Stimulated activated CD8-positive, alpha-beta memory T cell treated with anti-CD3 and anti-CD28 coated beads, Interleukin-4, amount 100 ng/mL, for 1 hour (primary cell): ENCODE measurements at regions not wholly inside any gene's neighbourhood (a gene's known extent, or its start where the extent isn't known, plus 50 kb on each side); places are given as distances from the start of the nearest gene placed in this dataset.
"Not testable (repeated sequence)": the region's sequence is repeated elsewhere in the genome, so short reads cannot be mapped to it uniquely, and the experiment has no call there.

Experiments used
- DNase-seq, 2 donors: peaks; one replicate each; pipeline ENCODE4 v3.0.0-alpha.2; 2020; ENCODE audit warnings: low read depth in 2 of 2, low spot score in 1 of 2

DNA sequence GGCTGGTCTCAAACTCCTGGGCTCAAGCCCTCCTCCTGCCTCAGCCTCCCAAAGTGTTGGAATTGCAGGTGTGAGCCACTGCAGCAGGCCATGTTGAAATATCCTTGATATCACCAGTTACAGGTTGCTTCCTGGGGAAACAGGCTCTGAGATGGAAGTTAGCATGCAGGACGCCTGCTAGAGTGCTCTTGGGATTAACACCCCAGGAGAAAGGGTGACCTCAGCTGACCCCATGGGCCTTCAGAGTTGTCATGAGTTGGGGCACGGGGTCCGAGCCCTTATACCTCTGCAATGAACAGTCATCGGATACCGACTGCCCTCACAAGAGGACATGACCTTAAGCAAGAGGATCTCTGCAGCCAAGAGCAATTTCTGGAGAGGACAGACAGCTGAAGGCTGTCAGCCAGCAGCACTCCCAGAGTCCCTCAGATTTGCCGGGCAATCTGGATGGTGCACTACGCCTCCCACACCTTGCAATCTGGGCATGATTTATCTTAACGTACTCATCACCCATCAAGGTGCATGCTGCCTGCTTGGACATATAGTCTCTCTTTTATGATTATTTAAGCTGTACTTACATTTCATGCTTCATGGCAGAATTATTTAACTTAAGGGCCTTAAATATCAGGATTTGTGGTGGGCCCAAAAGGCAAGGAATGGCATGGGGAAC lies 134.6 kb downstream of the ADSS2 start:
- no peak for DNase-seq

DNA sequence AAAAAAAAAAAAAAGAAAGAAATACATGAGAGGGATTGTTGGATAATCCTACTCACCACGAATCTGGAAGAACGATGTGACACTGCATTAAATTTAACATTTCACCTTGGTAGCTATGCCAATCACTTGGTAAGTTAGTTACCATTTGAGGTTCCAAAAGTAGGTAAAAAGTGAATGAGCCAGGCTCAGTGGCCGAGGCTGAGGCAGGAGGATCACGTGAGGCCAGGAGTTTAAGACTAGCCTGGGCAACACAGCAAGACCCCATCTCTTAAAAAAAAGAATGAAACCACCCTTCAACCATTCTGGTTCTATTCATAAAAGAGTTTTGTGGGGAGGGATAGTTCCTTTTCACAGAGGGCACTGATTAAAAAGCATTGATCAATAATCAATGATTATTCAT lies 133.6 kb downstream of the ADSS2 start:
- no peak for DNase-seq

DNA sequence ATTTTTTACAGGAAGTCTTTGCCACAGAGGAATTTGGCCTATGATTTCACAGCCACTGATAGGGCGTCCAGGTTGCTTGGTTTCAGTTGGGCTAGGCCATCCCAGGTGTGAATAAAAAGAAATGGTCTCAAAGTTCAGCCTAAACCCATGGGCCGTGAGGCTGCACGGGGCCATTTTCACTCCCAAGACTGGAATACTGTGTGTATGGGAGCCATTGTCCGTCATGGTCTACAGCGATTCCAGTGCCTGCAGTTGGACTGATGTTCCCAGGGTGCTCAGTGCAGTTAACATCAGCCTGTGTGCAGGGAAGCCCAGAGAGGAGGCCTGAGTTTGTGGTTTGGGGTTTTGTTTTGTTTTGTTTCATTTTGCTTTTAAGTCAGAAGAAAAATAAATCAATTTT lies 133.2 kb downstream of the ADSS2 start:
- no peak for DNase-seq

DNA sequence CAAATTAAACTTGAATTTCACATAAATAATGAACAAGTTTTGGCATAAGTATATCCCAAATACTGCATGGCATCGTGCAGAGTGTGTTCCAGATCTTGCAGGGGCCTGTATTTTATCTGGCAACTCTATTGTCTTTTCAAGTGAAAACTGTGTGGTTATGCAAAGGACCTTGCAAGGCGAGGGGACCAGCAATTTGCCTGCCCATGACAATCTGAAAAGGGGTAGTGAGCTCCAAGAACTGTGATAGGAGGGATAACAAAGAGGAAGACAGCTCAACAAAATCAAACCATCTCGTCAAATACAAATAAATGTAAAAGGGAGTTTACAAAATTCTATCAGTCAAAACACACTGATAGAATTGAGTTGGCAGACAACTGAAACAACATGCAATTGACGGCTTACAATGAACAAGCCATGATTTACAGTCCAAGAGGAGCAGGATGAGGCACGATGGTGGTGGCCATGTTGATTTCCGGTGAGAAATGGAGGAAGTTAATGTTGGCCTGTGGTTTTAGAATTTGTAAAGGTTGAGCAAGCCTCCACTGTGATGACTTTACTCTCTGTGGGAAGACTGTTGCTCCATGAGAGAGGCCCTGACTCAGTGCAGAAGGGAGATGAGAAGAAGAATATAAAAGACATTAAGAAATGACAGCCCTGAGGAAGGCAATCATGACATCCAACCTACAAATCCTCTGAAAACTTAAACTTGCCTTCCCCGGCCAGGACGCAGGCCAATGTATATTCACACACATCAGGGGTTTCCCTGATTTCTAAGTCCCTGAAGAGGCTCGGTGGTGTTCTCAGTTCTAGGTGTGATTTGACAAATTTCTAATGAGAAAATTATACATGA lies 132.2 kb downstream of the ADSS2 start:
- no peak for DNase-seq

DNA sequence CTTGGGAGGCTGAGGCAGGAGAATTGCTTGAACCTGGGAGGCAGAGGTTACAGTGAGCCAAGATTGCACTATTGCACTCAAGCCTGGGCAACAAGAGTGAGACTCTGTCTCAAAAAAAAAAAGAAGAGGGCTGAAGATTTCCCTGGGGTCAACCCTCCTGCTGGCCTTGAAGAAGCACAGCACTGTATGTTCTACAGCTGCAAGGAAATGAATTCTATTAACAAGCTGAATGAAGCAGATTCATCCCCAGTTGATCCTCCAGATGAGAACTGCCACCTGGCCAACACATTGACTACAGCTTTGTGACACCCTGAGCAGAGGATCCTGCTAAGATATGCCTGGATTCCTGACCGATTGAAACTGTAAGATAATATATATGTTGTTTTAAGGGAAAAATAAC lies 129.5 kb downstream of the ADSS2 start:
- DNase-seq, result no peak

DNA sequence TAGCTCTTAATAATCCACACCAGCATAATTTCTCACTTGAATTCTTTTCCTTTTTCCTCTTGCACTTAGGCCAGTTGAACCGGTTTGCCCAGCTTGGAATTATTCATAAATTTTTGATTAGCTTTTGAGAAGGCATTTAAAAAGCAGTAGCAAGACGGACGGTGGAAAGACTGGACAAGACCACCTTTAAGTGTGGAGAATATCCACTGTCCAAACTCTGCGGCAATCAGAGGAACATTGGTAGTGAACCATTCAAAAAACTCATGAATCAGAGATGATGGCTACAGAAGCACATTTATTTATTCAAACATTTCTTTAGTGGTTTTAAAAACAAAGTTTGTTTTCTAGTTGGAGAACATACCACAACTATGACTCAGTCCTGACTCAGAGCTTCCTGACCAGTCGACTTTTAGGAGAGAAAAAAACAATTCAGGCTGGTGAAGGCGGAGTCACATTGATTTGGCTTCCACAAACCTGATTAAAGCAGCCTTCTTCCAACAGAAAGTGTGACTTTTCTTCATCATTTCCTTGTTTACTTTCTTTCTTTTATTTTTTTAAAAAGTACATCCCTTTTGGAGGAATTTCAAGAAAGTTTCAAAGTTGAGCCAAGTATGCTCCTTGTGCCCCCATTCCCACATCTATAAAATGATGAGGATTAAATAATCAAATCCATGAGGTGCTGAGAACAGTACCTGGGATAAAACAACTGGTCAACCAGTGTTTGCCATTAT lies 128.8 kb downstream of the ADSS2 start:
- no peak for DNase-seq

DNA sequence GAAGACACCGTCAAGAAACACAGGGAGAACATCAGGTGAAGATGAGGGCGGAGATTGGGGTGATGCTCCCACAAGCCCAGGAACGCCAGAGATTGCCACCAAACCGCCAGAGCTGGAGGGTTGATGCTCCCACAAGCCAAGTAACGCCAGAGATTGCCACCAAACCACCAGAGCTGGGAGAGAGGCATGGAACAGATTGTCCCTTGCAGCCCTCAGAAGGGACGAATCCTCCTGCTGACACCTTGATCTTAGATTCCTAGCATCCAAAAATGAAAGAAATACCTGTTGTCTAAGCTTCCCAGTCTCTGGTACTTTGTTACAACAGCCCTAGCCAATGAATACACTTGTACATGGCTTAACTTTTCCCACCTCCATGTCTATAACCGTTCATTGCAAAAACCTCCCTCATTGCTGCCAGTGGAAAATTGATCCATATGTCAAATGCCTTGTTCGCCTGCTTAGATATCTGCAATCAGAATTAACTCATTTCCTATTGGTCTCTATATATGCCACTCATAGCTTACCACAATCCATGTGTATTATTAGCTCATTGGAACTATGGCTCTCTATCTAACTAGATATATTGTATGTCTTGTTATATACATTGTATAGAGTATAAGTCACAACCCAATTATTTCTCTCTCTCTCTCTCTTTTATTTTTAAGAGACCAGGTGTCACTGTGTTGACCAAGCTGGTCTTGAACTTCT lies 127.4 kb downstream of the ADSS2 start:
- DNase-seq, result no peak

DNA sequence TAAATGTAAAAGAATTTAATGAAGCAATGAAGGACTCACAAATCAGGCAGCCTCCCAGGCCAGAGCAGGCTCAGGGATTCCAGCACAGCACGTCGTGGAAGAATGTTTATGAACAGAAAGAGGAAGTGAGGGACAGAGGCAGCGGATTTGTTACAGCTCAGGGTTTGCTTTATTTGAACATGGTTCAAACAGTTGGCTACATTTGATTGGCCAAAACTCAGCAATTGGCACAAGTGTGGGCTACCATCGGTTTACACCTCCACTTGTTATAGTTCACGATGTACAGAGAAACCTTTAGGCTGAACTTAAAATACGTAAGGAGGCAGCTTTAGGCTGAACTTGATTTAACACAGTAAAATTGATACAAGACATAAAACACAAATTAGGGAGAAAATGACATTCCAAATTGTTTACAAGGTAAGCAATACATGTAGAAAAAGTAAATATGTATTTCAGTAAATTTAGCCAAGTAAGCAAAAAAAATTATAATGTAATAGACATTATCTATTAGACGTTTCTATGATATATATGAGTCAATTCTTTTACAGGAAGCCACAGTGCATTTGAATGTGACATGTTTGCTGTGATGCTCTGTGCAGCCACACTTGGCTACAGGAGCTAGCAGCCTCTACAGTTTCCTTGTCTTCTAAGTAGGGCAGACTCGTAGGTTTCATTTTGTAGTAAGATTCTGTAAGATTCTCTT lies 126.5 kb downstream of the ADSS2 start:
- DNase-seq, result no peak

DNA sequence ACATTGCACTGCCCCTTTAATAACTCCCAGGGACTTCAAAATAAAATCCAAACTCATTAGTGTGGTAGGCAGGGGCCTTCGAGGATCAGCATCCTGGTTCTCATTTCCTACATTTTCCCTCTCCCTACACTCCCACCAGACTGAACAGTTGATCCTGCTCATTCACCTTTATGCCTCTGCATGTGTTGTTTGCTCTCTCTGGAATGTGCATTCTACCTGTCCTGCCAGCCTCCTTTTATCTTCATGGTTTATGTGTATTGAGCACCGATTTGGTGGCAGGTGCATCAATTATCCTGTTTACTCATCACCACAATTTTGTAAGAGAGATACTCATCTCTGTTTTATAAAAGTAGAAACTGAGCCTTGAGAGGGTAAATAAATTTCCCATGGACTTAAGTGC lies 125.0 kb downstream of the ADSS2 start:
- no peak for DNase-seq

DNA sequence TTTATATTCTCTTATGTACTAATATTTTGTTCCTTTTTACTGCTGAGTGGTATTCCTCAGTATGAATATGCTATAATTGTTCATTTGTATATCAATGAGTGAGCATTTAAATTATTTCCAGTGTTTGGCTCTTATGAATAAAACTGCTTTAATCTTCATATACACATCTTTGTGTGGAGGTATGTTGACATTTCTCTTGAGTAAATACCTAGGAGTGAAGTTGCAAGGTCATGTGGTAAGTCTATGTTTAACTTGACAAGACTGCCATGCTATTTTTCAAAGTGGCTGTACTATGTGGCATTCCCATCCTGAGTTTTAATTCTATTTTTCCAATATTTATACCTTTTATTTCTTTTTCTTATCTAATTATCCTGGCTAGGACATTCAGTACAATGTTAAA lies 124.2 kb downstream of the ADSS2 start:
- no peak for DNase-seq

DNA sequence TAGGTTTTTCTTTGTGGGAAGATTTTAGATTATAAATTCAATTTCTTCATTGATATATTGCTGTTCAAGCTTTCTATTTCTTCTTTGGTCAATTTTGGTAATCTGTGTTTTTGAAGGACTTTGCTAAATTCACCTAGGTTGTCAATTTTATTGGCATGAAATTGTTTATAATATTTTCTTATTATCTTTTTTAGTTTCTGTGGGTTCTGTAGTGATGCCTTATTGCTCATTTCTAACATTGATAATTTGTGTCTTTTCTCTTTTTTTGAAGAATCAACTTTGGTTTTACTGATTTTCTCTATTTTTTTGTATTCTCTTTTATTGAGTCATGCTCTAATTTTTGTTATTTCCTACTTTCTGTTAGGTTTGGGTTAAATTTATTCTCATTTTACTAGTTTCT lies 123.2 kb downstream of the ADSS2 start:
- DNase-seq, result no peak

DNA sequence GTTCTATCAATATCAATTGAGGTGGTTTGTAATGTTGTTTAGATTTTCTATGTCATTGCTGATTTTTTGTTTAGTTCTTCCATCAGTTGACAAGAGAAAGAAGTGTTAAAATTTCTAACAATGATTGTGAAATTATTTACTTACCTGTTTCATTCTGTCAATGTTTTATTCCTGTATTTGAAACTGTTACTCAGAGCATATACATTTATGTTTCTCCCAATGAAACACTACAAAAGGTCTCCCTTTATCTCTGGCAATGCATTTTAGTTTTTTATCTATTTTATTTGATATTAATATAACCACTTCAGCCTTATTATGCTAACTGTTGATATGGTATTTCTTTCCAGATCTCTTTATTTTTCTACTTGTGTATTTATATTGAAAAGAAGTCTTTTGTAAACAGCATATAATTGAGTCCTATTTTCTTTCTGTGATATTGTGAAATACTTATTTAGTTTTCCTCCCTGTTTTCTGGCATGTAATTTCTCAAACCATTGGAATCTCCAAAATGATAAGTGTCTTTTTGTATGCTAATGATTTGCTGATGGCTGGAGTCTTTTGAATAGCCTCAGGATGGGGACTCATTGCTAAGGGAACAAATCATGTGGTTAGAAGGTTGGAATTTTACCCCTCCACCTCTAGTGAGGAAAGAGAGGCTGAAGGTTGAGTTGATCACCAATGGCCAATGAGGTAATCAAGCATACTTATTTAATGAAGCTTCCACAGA lies 122.0 kb downstream of the ADSS2 start:
- no peak for DNase-seq

DNA sequence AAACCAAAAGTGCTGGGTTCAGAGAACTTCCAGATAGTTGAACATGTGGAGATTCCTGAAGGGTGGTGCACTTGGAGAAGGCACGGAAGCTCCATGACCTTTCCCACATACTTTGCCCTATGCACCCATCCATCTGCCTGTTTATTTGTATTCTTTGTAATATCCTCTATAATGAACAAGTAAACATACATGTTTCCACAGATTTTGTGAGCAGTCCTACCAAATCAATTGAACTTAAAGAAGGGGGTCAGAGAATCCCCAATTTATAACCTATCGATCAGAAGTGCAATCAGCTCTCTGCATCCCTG lies 121.4 kb downstream of the ADSS2 start:
- no peak for DNase-seq

DNA sequence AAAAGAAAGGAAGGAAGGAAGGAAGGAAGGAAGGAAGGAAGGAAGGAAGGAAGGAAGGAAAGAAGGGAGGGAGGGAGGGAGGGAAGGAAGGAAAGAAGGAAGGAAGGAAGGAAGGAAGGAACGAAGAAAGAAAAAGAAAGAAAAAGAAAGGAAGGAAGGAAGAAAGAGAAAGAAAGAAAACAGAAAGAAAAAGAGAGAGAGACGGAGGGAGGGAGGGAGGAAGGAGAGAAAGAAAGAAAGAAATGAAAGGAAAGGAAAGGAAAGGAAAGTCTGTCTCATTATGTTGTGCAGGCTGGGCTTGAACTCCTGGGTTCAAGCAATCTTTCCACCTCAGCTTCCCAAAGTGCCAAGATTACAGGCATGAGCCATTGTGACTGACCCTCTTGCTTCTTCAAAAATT lies 118.9 kb downstream of the ADSS2 start:
- not testable (repeated sequence) for DNase-seq

DNA sequence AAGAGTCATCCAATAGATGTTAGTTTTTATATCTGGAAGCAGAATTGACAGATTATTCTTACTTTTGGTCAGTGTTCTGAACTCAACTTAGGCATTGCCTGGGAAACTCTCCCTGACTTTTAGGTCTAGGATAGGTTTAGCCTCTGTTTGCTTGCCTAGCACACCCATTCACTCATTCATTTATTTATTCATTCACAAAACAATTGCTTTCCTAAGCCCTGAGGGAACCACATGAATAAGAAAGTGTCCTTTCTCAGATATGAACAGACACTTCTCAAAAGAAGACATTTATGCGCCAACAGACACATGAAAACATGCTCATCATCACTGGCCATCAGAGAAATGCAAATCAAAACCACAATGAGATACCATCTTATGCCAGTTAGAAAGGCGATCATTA lies 117.4 kb downstream of the ADSS2 start:
- not testable (repeated sequence) for DNase-seq

DNA sequence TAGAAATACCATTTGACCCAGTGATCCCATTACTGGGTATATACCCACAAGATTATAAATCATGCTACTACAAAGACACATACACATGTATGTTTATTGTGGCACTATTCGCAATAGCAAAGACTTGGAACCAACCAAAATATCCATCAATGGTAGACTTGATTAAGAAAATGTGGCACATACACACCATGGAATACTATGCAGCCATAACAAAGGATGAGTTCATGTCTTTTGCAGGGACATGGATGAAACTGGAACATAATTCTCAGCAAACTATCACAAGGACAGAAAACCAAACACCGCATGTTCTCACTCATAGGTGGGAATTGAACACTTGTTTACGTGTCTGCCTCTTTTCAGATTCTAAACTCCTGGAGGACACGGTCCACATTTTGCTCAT lies 116.9 kb downstream of the ADSS2 start:
- DNase-seq, result not testable (repeated sequence)

DNA sequence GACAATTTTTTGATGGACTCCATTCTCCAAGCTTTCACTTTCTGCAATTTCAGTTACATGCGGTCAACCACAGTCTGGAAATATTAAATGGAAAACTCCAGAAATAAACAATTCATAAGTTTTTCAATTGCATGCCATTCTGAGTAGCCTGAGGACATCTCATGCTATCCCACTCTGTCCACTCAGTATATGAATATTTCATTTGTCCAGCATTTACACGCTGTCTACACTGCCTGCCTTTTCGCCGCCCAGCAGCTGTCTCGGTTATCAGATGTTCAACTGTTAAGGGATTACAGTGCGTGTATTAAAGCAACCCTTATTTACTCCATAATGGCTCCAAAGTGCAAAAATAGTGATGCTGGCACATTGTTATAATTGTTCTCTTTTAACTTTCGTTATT lies 116.3 kb downstream of the ADSS2 start:
- DNase-seq, result no peak

DNA sequence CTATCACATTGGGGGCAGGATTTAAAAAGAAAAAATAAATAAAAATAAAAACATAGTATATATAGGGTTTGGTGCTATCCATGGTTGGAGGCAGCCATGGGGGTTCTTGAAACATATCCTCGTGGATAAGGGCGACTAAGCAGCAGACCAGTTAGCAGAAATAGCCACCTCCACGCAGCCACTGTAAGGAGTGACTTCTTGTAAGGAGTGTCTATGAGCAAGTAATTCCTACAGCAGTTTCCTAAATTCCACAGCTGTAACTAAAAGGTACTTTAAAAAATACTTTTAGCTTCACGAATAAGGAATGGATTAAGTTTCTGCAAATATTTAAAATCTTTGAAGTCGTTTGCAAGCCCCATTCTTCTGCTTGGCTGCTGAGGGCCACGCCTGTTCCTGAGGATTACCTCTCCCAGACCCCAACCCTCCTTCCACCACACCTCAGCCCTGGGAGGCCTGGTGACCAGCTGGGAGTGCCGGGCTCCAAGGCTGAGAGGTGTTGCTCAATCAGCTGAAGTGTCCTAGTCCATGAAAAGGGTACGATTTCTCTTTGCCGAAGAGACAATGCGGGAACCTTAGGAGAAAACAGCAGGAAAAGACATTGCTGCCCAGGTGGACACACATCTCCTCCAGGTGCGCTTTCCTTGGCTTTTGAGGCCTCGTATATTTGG lies 115.3 kb downstream of the ADSS2 start:
- DNase-seq, result no peak

DNA sequence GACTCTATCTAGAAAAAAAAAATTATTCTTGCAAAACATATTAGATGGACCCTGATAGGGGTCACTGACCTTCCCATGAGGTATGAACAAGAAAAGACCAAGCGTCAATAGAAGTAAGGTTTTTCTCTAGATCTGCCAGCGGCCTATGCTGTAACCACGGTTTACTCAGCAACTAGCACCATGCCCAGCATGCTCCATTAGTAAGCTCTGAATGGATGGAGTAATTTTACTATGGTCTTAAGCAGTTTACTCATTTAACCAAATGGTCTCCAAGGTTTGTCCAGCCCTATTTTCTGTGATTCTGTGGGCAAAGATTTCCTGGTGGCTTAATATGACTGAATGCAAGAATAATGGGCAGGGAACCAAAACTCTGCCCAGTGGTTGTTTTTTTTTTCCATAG lies 113.9 kb downstream of the ADSS2 start:
- no peak for DNase-seq
